ENCODE measurements at regions not wholly inside any gene's neighbourhood (a gene's known extent, or its start where the extent isn't known, plus 50 kb on each side); places are given as distances from the start of the nearest gene placed in this dataset.

DNA sequence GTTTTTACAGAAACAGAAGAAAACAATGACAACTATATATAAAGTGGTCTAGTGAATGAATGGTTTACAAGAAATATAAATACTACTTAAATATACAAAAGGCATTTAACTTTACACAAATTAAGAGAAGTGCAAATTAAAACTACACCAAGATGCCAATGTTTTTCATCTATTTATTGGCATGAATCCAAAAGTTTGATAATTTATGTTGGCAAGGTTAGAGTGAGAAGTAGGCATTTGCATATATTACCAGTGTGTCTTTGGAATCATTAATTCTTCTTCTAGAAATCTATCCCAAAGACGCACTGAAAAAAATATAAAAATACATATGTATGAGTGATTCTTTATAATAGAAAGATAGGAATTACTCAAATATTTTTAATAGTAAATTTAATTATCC is 457.4 kb downstream of the MDFIC start:
- no peak for TF ChIP-seq CTCF (IDR thresholded peaks at IDR 0.05)
- TF ChIP-seq POLR2A (IDR thresholded peaks at IDR 0.05), result no peak
